ENCODE measurements at regions not wholly inside any gene's neighbourhood (a gene's known extent, or its start where the extent isn't known, plus 50 kb on each side); places are given as distances from the start of the nearest gene placed in this dataset.
A peak's percentile ranks its signal among the peaks of the same experiment; 100 is the strongest.
"Not testable (repeated sequence)": the region's sequence is repeated elsewhere in the genome, so short reads cannot be mapped to it uniquely, and the experiment has no call there.

GRCh38 chr4:143819029-143819428 lies 86.3 kb downstream of the GYPE start:
- no peak for DNase-seq (ENCODE audit: low read depth in 2 of 3, low spot score in 2 of 3)

DNA sequence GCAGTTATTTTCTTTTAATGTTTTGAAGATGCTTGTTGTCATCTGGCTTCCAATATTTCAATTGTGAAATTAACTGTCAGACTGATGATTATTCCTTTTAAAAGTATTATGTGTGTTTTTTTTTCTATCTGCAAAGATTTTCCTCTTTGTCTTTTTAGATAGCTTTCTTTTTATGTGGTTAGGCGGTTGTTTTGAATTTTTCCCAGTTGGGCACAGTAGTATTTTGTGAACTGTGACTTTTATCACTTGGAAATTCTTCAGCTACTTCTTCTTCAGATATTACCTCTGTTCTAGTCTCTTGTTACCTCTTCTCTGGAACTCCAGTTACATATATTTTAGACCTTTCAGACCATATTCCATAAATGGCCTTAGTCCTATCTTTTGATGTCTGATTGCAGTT lies 87.5 kb downstream of the GYPE start:
- DNase-seq (ENCODE audit: low read depth in 2 of 3, low spot score in 2 of 3): not testable (repeated sequence)

- DNase-seq (ENCODE audit: low read depth in 2 of 3, low spot score in 2 of 3): not testable (repeated sequence)
Measured at GRCh38 chr4:143815375-143815774, 90.0 kb downstream of the GYPE start.

- DNase-seq (ENCODE audit: low read depth in 2 of 3, low spot score in 2 of 3): not testable (repeated sequence)
Measured at GRCh38 chr4:143813431-143814154, 91.8 kb downstream of the GYPE start.

DNA sequence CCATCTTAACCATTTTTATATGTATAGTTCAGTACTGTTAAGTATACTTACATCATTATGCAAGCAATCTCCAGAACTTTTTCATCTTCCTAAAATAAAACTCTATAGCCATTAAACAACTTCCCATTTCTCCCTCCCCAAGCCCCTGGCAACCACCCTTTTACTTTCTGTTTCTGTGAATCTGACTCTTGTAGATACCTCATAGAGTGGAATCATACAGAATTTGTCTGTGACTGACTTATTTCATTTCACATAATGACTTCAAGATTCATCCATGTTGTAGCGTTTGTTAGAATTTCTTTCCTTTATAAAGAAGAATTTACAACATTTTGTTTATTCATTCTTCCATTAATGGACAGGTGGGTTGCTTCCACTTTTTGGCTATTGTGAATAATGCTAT lies 91.2 kb upstream of the FREM3 start:
- not testable (repeated sequence) for DNase-seq (ENCODE audit: low read depth in 2 of 3, low spot score in 2 of 3)

DNA sequence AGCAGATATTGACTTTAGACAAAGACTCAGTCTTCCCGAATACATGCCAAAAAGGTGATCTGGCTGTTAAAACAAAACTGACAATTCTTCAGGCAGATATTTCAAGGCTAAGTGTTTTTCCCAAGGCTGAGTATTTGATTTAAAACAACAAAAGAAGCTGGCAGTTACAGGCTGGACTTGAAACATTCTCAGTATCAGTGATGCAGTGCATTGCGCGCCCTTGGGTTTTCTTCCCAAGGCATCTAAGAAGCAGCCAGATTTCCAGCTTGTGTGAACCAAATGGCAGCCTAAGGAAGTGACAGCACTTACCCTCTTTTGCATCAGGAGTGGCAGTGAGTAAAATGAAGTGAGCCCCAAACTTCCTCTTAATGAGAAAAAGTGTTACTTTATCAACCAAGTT lies 90.0 kb upstream of the FREM3 start:
- DNase-seq (ENCODE audit: low read depth in 2 of 3, low spot score in 2 of 3): not testable (repeated sequence)

- not testable (repeated sequence) for DNase-seq (ENCODE audit: low read depth in 2 of 3, low spot score in 2 of 3)
Measured at GRCh38 chr4:143789618-143790017, 89.1 kb upstream of the FREM3 start.

- no peak for DNase-seq (ENCODE audit: low read depth in 2 of 3, low spot score in 2 of 3)
Measured at GRCh38 chr4:143784567-143784966, 84.1 kb upstream of the FREM3 start.

DNA sequence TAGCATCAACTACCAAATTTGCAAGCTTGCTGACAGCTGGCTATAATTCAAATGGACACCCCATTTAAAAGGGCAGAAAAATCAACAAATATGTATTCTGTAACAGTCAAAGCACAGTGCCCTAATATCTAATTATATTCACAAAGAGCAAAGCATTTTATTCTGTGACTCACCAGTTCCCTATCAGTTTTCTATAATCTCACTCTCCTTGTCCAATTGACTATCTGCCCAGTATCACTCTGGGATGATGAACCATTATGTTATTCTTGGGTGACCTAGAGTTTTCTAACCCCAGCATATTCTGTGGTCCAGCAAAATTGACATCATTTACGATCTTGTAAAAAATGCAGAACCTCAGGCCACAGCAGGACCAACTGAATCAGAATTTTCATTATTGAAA lies 82.0 kb upstream of the FREM3 start:
- DNase-seq (ENCODE audit: low read depth in 2 of 3, low spot score in 2 of 3): no peak

DNA sequence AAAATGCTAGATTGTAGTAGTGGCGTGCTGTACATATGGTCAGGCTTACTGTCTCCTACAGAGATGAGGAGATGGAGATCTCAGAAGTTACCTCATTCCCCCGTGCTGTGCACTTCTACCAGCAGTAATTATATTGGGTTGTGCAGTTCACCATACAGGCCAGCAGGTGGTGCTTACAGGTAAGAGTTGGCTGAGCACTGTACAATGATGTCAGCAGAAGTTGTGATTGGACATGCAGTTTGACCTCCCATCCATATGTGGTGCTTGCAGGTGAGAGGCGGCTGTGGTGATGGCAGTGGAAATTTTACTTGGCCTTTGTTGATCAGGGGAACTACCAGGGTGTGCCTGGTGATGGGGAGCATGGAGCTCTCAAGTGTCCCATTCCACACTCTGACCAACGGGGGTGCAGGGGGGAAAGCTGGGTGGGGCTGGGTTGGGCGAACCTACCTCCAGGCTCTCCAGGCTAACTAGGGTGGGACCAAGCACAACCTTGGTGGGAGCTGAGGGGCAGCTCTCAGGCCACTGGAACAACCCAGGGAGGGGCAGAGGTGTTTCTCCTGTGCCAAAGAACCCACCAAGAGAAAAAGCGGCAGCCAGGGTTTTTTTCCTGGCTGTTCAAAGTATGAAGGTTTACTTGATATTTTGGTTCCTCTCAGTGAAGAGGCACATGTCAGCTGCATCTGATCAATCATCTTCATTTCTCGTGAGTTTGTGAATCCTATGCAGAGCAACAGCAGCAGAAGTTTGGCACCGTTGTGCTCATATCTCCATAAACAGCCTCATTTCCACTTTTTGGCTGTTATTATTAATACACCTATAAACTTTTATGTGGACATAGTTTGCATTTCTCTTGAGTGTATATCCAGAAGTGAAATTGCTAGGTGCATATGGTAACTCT lies 73.8 kb upstream of the FREM3 start:
- DNase-seq (ENCODE audit: low read depth in 2 of 3, low spot score in 2 of 3): peak in 1 of 3 experiments; percentile 14

DNA sequence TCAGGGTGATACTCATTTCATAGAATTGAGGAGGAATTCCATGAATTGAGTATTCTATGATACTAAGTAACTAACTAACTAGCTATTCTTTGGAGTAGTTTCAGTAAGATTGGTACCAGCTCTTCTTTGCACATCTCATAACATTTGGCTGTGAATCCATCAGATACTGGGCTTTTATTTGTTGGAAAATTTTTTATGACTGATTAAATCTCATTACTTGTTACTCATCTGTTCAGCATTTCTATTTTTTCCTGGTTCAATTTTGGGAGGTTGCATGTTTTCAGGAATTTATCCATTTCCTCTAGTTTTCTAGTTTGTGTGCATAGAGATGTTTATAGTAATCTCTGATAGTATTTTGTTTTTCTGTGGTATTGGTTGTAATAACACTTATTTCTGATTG lies 70.8 kb upstream of the FREM3 start:
- no peak for DNase-seq (ENCODE audit: low read depth in 2 of 3, low spot score in 2 of 3)

- no peak for DNase-seq (ENCODE audit: low read depth in 2 of 3, low spot score in 2 of 3)
Measured at GRCh38 chr4:143768007-143768591, 67.6 kb upstream of the FREM3 start.

- DNase-seq (ENCODE audit: low read depth in 2 of 3, low spot score in 2 of 3): no peak
Measured at GRCh38 chr4:143763587-143763986, 63.1 kb upstream of the FREM3 start.

- no peak for DNase-seq (ENCODE audit: low read depth in 2 of 3, low spot score in 2 of 3)
Measured at GRCh38 chr4:143762511-143762910, 62.0 kb upstream of the FREM3 start.
